ENCODE measurements at regions not wholly inside any gene's neighbourhood (a gene's known extent, or its start where the extent isn't known, plus 50 kb on each side); places are given as distances from the start of the nearest gene placed in this dataset.

DNA sequence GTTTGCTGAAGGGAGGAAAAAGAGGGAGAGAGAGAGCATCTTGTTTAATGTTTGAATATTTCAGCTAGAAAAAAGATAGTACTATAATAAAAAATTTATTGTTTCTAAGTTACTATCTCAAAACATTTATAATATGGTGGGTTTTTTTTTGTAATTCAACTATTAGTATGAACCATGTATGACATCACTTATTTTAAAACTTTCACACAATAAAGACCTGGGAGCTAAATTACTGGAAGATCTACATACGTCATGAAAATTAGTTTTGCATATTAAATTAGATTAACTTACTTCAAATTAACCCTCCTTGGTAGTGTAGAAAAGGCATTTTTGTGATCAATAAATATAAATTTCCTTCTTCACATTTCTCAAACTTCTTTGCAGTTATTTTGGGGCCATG lies 432.0 kb upstream of the SLIT2 start:
- TF ChIP-seq, protein P1, sequence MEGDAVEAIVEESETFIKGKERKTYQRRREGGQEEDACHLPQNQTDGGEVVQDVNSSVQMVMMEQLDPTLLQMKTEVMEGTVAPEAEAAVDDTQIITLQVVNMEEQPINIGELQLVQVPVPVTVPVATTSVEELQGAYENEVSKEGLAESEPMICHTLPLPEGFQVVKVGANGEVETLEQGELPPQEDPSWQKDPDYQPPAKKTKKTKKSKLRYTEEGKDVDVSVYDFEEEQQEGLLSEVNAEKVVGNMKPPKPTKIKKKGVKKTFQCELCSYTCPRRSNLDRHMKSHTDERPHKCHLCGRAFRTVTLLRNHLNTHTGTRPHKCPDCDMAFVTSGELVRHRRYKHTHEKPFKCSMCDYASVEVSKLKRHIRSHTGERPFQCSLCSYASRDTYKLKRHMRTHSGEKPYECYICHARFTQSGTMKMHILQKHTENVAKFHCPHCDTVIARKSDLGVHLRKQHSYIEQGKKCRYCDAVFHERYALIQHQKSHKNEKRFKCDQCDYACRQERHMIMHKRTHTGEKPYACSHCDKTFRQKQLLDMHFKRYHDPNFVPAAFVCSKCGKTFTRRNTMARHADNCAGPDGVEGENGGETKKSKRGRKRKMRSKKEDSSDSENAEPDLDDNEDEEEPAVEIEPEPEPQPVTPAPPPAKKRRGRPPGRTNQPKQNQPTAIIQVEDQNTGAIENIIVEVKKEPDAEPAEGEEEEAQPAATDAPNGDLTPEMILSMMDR (conservative IDR thresholded peaks at IDR 0.05 in 1 of 2, IDR thresholded peaks at IDR 0.05 in 1 of 2; ENCODE audit: extremely low read depth in 1 of 2, insufficient read depth in 1 of 2, low read depth in 1 of 2, low read length in 2 of 2): no peak
- TF ChIP-seq EZH2 (IDR thresholded peaks at IDR 0.05; ENCODE audit: borderline replicate concordance, low read length): no peak
